ENCODE measurements at regions not wholly inside any gene's neighbourhood (a gene's known extent, or its start where the extent isn't known, plus 50 kb on each side); places are given as distances from the start of the nearest gene placed in this dataset.

DNA sequence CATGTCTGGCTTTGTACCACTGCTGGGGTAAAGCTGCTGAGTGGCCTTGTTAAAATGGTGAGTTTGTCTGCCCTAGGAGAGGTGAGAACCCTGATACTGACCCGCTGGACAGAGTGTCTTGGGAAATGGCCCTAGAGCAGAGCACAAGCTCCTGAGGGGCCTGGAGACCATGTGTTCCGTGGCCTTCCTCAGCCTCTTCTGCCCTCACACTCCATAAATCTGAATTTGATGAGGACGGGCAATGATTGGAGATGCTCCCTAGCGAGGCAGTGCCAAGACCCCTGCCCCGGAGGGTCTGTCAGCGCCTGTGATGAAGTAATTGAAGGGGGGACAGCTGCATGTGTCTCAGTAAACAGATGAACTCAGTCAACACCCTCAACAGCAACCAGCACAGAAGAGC is 54.1 kb downstream of the KCNA5 start:
- DNase-seq, result no peak
- no peaks in the 10 kb centered on the region for H3K27me3 ChIP-seq (ENCODE audit: insufficient read depth)
- H3F3A ChIP-seq (replicated peaks; ENCODE audit: insufficient read depth), result peaks cover 5% of the 10 kb centered on the region
- no peak overlapping the region for H3K4me3 ChIP-seq (ENCODE audit: low read depth in 2 of 2, low read length in 1 of 2)
- H3K4me2 ChIP-seq, result no peak overlapping the region
- H3K79me2 ChIP-seq (ENCODE audit: insufficient read depth), result no peaks in the 10 kb centered on the region
- no peak overlapping the region for H2AFZ ChIP-seq (ENCODE audit: low read depth)
- POLR2A ChIA-PET, result no interaction called here
- H3K27ac ChIP-seq (ENCODE audit: low read depth in 2 of 2, low read length in 1 of 2), result no peak overlapping the region
- CTCF ChIA-PET, result interaction anchor here (1.1 to 1.5 kb wide), 2 partner anchors 14 to 240 kb away, joined by 3 read pairs; no protein-coding TSS in a partner anchor
- WGBS (ENCODE audit: low lambda C conversion rate), result 21% methylated on average over 6 of the region's 6 CpGs
- no peaks in the 10 kb centered on the region for H3K9me3 ChIP-seq
- peaks cover 0 to 11% of the 10 kb centered on the region in 2 experiments; a peak in 1 of 4 replicates for H3K4me1 ChIP-seq (ENCODE audit: control insufficient read depth in 1 of 2, insufficient read depth in 2 of 2, low read depth in 1 of 2, low read length in 1 of 2)
- no peaks in the 10 kb centered on the region for H3K9me2 ChIP-seq
- no peak overlapping the region for H3K9ac ChIP-seq
- no peaks in the 10 kb centered on the region for H4K20me1 ChIP-seq (ENCODE audit: insufficient read depth)
- H3K36me3 ChIP-seq (replicated peaks in 1 of 2; ENCODE audit: control insufficient read depth in 1 of 2, insufficient read depth in 2 of 2, low read length in 1 of 2), result no peaks in the 10 kb centered on the region
- no peak for TF ChIP-seq EZH2phosphoT487 (IDR thresholded peaks at IDR 0.05; ENCODE audit: borderline replicate concordance, low read depth)
- TF ChIP-seq TEAD4 (IDR thresholded peaks at IDR 0.05; ENCODE audit: borderline replicate concordance, insufficient read depth), result no peak
- TF ChIP-seq, protein P1, sequence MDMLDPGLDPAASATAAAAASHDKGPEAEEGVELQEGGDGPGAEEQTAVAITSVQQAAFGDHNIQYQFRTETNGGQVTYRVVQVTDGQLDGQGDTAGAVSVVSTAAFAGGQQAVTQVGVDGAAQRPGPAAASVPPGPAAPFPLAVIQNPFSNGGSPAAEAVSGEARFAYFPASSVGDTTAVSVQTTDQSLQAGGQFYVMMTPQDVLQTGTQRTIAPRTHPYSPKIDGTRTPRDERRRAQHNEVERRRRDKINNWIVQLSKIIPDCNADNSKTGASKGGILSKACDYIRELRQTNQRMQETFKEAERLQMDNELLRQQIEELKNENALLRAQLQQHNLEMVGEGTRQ (IDR thresholded peaks at IDR 0.05; ENCODE audit: borderline replicate concordance, low read depth, low read length), result no peak
- TF ChIP-seq RCOR1 (IDR thresholded peaks at IDR 0.05; ENCODE audit: low read length), result no peak

- CTCF ChIA-PET, result no interaction called here
- POLR2A ChIA-PET, result no interaction called here
- no peaks in the 10 kb centered on the region for H3K9me2 ChIP-seq
- peaks cover 0 to 10% of the 10 kb centered on the region in 2 experiments; a peak in 1 of 4 replicates for H3K4me1 ChIP-seq (ENCODE audit: control insufficient read depth in 1 of 2, insufficient read depth in 2 of 2, low read depth in 1 of 2, low read length in 1 of 2)
- no peak for TF ChIP-seq MEF2A (IDR thresholded peaks at IDR 0.05; ENCODE audit: borderline replicate concordance, low read depth)
- H3K9me3 ChIP-seq, result no peaks in the 10 kb centered on the region
- no peaks in the 10 kb centered on the region for H4K20me1 ChIP-seq (ENCODE audit: insufficient read depth)
- 33% methylated on average over 9 of the region's 13 CpGs for WGBS (ENCODE audit: low lambda C conversion rate)
- no peak overlapping the region for H3K27ac ChIP-seq (ENCODE audit: low read depth in 2 of 2, low read length in 1 of 2)
- H3K4me2 ChIP-seq, result no peak overlapping the region
- H3K27me3 ChIP-seq (ENCODE audit: insufficient read depth), result no peaks in the 10 kb centered on the region
- no peak overlapping the region for H3K4me3 ChIP-seq (ENCODE audit: low read depth in 2 of 2, low read length in 1 of 2)
- peaks cover 6% of the 10 kb centered on the region for H3F3A ChIP-seq (replicated peaks; ENCODE audit: insufficient read depth)
- no peaks in the 10 kb centered on the region for H3K79me2 ChIP-seq (ENCODE audit: insufficient read depth)
- no peak overlapping the region for H3K9ac ChIP-seq
- no peak for DNase-seq
- no peak overlapping the region for H2AFZ ChIP-seq (ENCODE audit: low read depth)
- no peaks in the 10 kb centered on the region for H3K36me3 ChIP-seq (replicated peaks in 1 of 2; ENCODE audit: control insufficient read depth in 1 of 2, insufficient read depth in 2 of 2, low read length in 1 of 2)
These were observed 55.5 kb downstream of the KCNA5 start for GRCh38 chr12:5099136-5099535.

GRCh38 chr12:5099591-5099990 is 55.9 kb downstream of the KCNA5 start:
- ChIA-PET POLR2A (no interaction called here), CTCF (no interaction called here)
- 31% methylated on average over 7 of the region's 7 CpGs for WGBS (ENCODE audit: low lambda C conversion rate)
- peaks cover 0 to 5% of the 10 kb centered on the region in 2 experiments; a peak in 1 of 4 replicates for H3K4me1 ChIP-seq (ENCODE audit: control insufficient read depth in 1 of 2, insufficient read depth in 2 of 2, low read depth in 1 of 2, low read length in 1 of 2)
- no peaks in the 10 kb centered on the region for H3K9me2 ChIP-seq
- H3K36me3 ChIP-seq (replicated peaks in 1 of 2; ENCODE audit: control insufficient read depth in 1 of 2, insufficient read depth in 2 of 2, low read length in 1 of 2), result no peaks in the 10 kb centered on the region
- no peak overlapping the region for H3K4me3 ChIP-seq (ENCODE audit: low read depth in 2 of 2, low read length in 1 of 2)
- no peak overlapping the region for H3K9ac ChIP-seq
- TF ChIP-seq RXRA (IDR thresholded peaks at IDR 0.05; ENCODE audit: borderline replicate concordance, low read depth) (no peak), EP300 (IDR thresholded peaks at IDR 0.05; ENCODE audit: borderline replicate concordance in 1 of 2, low read depth in 1 of 2, low read length in 1 of 2) (no peak), TCF12 (IDR thresholded peaks at IDR 0.05) (no peak), ZBTB33 (IDR thresholded peaks at IDR 0.05; ENCODE audit: borderline replicate concordance, low read depth) (no peak), FOSL2 (IDR thresholded peaks at IDR 0.05; ENCODE audit: borderline replicate concordance, low read depth) (no peak), FOXM1 (IDR thresholded peaks at IDR 0.05; ENCODE audit: low read depth) (no peak), CHD2 (IDR thresholded peaks at IDR 0.05; ENCODE audit: low read length, partially characterized antibody) (no peak)
- TF ChIP-seq, protein P2, sequence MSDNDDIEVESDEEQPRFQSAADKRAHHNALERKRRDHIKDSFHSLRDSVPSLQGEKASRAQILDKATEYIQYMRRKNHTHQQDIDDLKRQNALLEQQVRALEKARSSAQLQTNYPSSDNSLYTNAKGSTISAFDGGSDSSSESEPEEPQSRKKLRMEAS (IDR thresholded peaks at IDR 0.05; ENCODE audit: low read depth), result no peak
- peaks cover 6% of the 10 kb centered on the region for H3F3A ChIP-seq (replicated peaks; ENCODE audit: insufficient read depth)
- H3K9me3 ChIP-seq, result no peaks in the 10 kb centered on the region
- H2AFZ ChIP-seq (ENCODE audit: low read depth), result no peak overlapping the region
- DNase-seq, result no peak
- no peaks in the 10 kb centered on the region for H3K79me2 ChIP-seq (ENCODE audit: insufficient read depth)
- H3K27me3 ChIP-seq (ENCODE audit: insufficient read depth), result no peaks in the 10 kb centered on the region
- no peak overlapping the region for H3K27ac ChIP-seq (ENCODE audit: low read depth in 2 of 2, low read length in 1 of 2)
- H4K20me1 ChIP-seq (ENCODE audit: insufficient read depth), result no peaks in the 10 kb centered on the region
- H3K4me2 ChIP-seq, result no peak overlapping the region
